Chondrocyte (in vitro differentiated cells): ENCODE measurements at regions not wholly inside any gene's neighbourhood (a gene's known extent, or its start where the extent isn't known, plus 50 kb on each side); places are given as distances from the start of the nearest gene placed in this dataset.

Experiments used
- DNase-seq: peaks from one replicate; pipeline ENCODE4 v3.0.0; 2021; ENCODE audit warnings: mixed read lengths, low spot score
- H3K27ac Mint-ChIP-seq: one replicate; pipeline ENCODE4 v1.8.0; 2021; ENCODE audit warnings: mild to moderate bottlenecking, moderate library complexity, mixed read lengths; ENCODE audit not compliant: unreplicated experiment
- H3K27me3 Mint-ChIP-seq: 2 replicates; pipeline ENCODE4 v1.8.0; 2021; ENCODE audit warnings: low read depth, mixed read lengths
- H3K36me3 Mint-ChIP-seq: 2 replicates; pipeline ENCODE4 v1.8.0; 2021; ENCODE audit warnings: low read depth, mixed read lengths
- H3K4me1 Mint-ChIP-seq: 2 replicates; pipeline ENCODE4 v1.8.0; 2021; ENCODE audit warnings: low read depth, mild to moderate bottlenecking, mixed read lengths
- H3K4me3 Mint-ChIP-seq: one replicate; pipeline ENCODE4 v1.8.0; 2021; ENCODE audit warnings: mild to moderate bottlenecking, moderate library complexity, mixed read lengths; ENCODE audit not compliant: unreplicated experiment
- H3K9me3 Mint-ChIP-seq: 2 replicates; pipeline ENCODE4 v1.8.0; 2021; ENCODE audit warnings: low read depth, mixed read lengths
- TF ChIP-seq, protein P1 (sequence below): fragments of 200-600 bp; sonication (generic); IDR thresholded peaks from 2 replicates; pipeline ENCODE4 v1.5.0; 2021; ENCODE audit warnings: antibody characterized with exemption, mild to moderate bottlenecking, moderate library complexity

DNA sequence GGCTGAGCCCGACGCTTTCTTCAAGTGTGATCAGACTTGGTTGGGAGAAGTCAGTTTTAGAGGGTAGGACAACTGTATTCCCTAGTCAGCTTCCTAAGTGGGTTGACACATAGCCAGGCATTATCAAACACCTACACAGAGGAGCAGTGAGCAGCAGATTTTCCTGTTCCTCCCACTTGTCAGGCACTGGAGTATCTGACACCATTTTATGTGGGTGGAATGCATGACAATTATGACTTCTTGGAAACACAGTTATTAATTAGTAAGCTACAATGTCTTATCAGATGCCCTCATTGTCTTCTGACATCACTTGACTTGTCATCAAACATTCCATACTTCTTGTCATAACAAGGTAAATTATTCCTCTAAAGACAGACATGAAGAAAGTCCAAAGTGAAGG is 124.9 kb downstream of the IRX2 start:
- no peak for DNase-seq
- H3K4me3 Mint-ChIP-seq: no peak overlapping the region
- peaks cover 16% of the 10 kb centered on the region for H3K27me3 Mint-ChIP-seq
- H3K27ac Mint-ChIP-seq: no peak overlapping the region
- TF ChIP-seq, protein P1, sequence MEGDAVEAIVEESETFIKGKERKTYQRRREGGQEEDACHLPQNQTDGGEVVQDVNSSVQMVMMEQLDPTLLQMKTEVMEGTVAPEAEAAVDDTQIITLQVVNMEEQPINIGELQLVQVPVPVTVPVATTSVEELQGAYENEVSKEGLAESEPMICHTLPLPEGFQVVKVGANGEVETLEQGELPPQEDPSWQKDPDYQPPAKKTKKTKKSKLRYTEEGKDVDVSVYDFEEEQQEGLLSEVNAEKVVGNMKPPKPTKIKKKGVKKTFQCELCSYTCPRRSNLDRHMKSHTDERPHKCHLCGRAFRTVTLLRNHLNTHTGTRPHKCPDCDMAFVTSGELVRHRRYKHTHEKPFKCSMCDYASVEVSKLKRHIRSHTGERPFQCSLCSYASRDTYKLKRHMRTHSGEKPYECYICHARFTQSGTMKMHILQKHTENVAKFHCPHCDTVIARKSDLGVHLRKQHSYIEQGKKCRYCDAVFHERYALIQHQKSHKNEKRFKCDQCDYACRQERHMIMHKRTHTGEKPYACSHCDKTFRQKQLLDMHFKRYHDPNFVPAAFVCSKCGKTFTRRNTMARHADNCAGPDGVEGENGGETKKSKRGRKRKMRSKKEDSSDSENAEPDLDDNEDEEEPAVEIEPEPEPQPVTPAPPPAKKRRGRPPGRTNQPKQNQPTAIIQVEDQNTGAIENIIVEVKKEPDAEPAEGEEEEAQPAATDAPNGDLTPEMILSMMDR: no peak
- peaks cover 3% of the 10 kb centered on the region for H3K9me3 Mint-ChIP-seq
- H3K4me1 Mint-ChIP-seq: no peaks in the 10 kb centered on the region
- H3K36me3 Mint-ChIP-seq: no peaks in the 10 kb centered on the region

DNA sequence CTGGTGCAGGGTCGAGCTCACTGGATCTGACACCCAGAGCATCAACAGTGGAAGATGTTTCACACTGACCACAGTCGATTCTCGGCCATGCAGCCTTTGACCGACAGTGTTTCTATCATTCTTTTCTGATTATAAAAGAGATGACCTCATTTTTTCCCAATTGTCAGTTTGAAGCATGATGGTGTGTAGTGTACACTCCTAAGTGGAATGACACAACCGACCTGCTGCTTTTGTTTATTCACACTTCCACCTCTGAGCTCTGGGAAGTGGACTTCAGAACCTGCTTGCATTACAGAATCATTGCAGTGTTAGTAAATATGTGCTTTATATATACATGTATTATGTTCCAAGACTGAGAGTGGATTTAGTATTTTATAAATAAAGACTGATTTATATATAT is 128.6 kb downstream of the IRX2 start:
- no peaks in the 10 kb centered on the region for H3K36me3 Mint-ChIP-seq
- no peaks in the 10 kb centered on the region for H3K4me1 Mint-ChIP-seq
- no peak overlapping the region for H3K4me3 Mint-ChIP-seq
- peaks cover 3% of the 10 kb centered on the region for H3K9me3 Mint-ChIP-seq
- no peak overlapping the region for H3K27ac Mint-ChIP-seq
- peaks cover 10% of the 10 kb centered on the region for H3K27me3 Mint-ChIP-seq
- TF ChIP-seq, protein P1: no peak
- no peak for DNase-seq

DNA sequence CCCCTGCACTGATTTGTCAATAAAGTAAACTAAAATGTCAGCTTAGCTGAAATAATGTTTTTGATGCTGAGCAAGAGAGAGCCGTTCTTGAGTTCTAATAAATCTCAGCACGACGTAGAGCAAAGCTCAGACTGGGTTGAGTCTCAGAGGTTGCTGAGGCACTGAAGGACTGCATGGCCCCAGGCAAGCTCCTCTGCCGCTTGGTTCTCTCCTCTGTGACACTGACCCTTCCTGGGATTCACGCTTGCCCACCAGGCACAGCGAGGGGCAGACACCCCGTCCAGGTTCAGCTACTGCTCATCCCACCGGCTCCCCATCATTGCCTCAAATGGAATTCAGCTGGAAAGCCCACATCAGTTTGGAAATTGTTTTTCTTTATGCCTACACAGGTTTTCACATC is 129.8 kb downstream of the IRX2 start:
- TF ChIP-seq, protein P1: no peak
- no peak for DNase-seq
- no peaks in the 10 kb centered on the region for H3K36me3 Mint-ChIP-seq
- H3K27me3 Mint-ChIP-seq: peaks cover 8% of the 10 kb centered on the region
- H3K4me3 Mint-ChIP-seq: no peak overlapping the region
- no peaks in the 10 kb centered on the region for H3K4me1 Mint-ChIP-seq
- H3K9me3 Mint-ChIP-seq: no peaks in the 10 kb centered on the region
- H3K27ac Mint-ChIP-seq: no peak overlapping the region

DNA sequence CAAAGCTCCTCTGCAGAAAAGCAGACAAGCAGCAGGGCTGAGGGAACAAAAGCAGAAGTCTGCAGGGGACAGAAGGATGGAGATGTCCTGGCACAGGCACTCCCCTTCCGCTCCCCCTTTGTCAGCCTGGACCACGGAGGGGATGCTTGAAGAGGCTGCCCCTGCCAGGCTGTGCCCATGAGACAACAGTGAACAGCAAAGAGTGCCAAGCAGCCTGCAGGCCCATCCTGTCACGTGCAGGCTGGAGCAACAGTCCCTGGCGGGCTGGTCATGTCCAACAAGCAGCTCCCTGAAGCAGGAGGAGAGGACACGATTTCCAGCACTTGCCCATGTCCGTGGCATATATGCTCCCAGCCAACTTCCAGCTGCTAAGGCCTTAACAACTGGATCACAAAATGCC is 132.3 kb downstream of the IRX2 start:
- no peak for DNase-seq
- H3K9me3 Mint-ChIP-seq: peaks cover 13% of the 10 kb centered on the region
- H3K27me3 Mint-ChIP-seq: peaks cover 6% of the 10 kb centered on the region
- TF ChIP-seq, protein P1: no peak
- H3K4me1 Mint-ChIP-seq: no peaks in the 10 kb centered on the region
- H3K27ac Mint-ChIP-seq: no peak overlapping the region
- no peaks in the 10 kb centered on the region for H3K36me3 Mint-ChIP-seq
- no peak overlapping the region for H3K4me3 Mint-ChIP-seq

DNA sequence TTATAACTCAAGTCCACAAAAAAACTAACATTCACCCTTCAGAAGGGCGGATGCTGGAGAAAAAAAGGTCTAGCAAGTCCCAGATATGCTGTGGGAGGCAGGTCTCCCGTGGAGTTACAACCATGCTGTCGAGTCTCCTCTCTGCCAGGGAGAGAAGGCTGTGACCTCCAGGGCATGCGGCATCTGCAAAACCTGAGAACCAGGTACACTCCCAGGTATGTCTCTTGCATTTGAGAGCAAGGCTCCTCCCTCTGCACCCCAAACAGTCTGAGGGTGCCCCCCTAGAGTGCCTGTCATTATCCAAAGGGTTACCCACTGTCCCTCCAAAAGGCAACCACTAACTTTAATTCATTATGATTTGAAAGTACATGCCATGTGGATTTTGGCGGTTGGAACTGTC is 134.0 kb downstream of the IRX2 start:
- peaks cover 14% of the 10 kb centered on the region for H3K9me3 Mint-ChIP-seq
- TF ChIP-seq, protein P1: no peak
- H3K27ac Mint-ChIP-seq: no peak overlapping the region
- no peak overlapping the region for H3K4me3 Mint-ChIP-seq
- H3K27me3 Mint-ChIP-seq: no peaks in the 10 kb centered on the region
- H3K4me1 Mint-ChIP-seq: no peaks in the 10 kb centered on the region
- H3K36me3 Mint-ChIP-seq: no peaks in the 10 kb centered on the region
- DNase-seq: no peak
